DOHH2 (cell line): ENCODE measurements at regions not wholly inside any gene's neighbourhood (a gene's known extent, or its start where the extent isn't known, plus 50 kb on each side); places are given as distances from the start of the nearest gene placed in this dataset.

ENCODE experiments used
- H3F3A ChIP-seq: fragments of 200-600 bp; sonication (generic), shearing (Covaris generic); 2 replicates; pipeline ENCODE4 v1.6.0; 2016; ENCODE audit warnings: antibody characterized with exemption, mild to moderate bottlenecking; ENCODE audit not compliant: control insufficient read depth, insufficient read depth
- H3K27ac ChIP-seq: fragments of 200-600 bp; sonication (generic); 2 replicates; pipeline ENCODE4 v1.5.1; 2014; ENCODE audit warnings: low read depth, mild to moderate bottlenecking, low read length, moderate library complexity
- H3K27me3 ChIP-seq: fragments of 200-600 bp; sonication (generic); 2 replicates; pipeline ENCODE4 v1.6.1; 2014; ENCODE audit warnings: mild to moderate bottlenecking, low read length, mixed read lengths; ENCODE audit not compliant: control insufficient read depth
- H3K36me3 ChIP-seq: fragments of 200-600 bp; sonication (generic); 2 replicates; pipeline ENCODE4 v1.6.1; 2014; ENCODE audit warnings: mild to moderate bottlenecking, low read length, moderate library complexity, mixed read lengths; ENCODE audit not compliant: control insufficient read depth
- H3K4me1 ChIP-seq: fragments of 200-600 bp; sonication (generic); 2 replicates; pipeline ENCODE4 v1.6.1; 2014; ENCODE audit warnings: mild to moderate bottlenecking, low read length, mixed read lengths; ENCODE audit not compliant: control insufficient read depth
- H3K4me2 ChIP-seq: fragments of 200-600 bp; sonication (generic); 2 replicates; pipeline ENCODE4 v1.6.0; 2014; ENCODE audit warnings: mild to moderate bottlenecking, low read length, moderate library complexity
- H3K4me3 ChIP-seq: fragments of 200-600 bp; sonication (generic); 2 replicates; pipeline ENCODE4 v1.5.1; 2014; ENCODE audit warnings: mild to moderate bottlenecking, low read length, mixed read lengths
- H3K79me2 ChIP-seq: fragments of 200-600 bp; sonication (generic); 2 replicates; pipeline ENCODE4 v1.6.1; 2014; ENCODE audit warnings: mild to moderate bottlenecking, low read length, mixed read lengths; ENCODE audit not compliant: control insufficient read depth
- H3K9me2 ChIP-seq: fragments of 200-600 bp; sonication (generic); replicated peaks from 2 replicates; pipeline ENCODE4 v1.6.1; 2014; ENCODE audit warnings: mild to moderate bottlenecking, low read length, mixed read lengths; ENCODE audit not compliant: control insufficient read depth
- H3K9me3 ChIP-seq: fragments of 200-600 bp; sonication (generic); 2 replicates; pipeline ENCODE4 v1.6.1; 2014; ENCODE audit warnings: antibody characterized with exemption, low read length, mixed read lengths; ENCODE audit not compliant: control insufficient read depth, insufficient read depth
- H4K20me1 ChIP-seq: fragments of 200-600 bp; sonication (generic); 2 replicates; pipeline ENCODE4 v1.6.0; 2014; ENCODE audit warnings: low read depth, mild to moderate bottlenecking, antibody characterized with exemption, low read length, moderate library complexity; ENCODE audit not compliant: control insufficient read depth, insufficient read depth
- EZH2phosphoT487 ChIP-seq: fragments of 200-600 bp; sonication (generic); IDR thresholded peaks from 2 replicates; pipeline ENCODE4 v1.6.1; 2017; ENCODE audit warnings: borderline replicate concordance, mild to moderate bottlenecking, antibody characterized with exemption, low read length, moderate library complexity, mixed read lengths
- TF ChIP-seq, protein P1 (sequence below): fragments of 200-600 bp; sonication (generic); IDR thresholded peaks from one replicate; pipeline ENCODE4 v1.5.1; 2014; ENCODE audit warnings: antibody characterized with exemption, mild to moderate bottlenecking, low read depth, low read length; ENCODE audit not compliant: poor library complexity, severe bottlenecking

DNA sequence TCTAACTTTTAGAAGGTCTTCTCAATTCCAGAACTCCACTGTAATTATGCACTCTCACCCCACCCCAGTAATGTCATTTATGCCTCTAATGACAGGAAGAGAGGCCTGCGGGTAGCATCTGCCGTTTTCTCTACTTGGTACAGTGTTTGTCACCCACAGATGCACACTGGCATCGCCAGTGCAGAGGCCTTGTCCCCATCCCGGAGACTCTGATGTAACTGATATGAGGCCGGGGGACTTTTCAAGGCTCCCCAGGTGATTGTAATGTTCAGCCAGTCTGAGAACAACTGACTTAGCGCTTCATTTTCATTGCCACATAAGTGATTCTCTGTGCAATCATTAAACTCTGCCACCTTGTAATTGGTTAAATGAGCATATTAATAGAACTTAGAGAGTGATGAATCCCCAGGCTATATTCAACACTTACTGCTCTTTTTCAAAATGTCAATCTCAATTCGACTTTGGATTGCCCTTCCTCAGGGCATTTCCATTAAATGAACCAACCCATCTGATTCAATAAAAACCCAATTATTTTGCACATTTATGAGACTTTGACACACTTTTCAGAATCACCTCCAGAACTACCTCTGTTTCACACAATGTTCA, 113.2 kb downstream of the HERPUD2 start:
- no peaks in the 10 kb centered on the region for H3K79me2 ChIP-seq

DNA sequence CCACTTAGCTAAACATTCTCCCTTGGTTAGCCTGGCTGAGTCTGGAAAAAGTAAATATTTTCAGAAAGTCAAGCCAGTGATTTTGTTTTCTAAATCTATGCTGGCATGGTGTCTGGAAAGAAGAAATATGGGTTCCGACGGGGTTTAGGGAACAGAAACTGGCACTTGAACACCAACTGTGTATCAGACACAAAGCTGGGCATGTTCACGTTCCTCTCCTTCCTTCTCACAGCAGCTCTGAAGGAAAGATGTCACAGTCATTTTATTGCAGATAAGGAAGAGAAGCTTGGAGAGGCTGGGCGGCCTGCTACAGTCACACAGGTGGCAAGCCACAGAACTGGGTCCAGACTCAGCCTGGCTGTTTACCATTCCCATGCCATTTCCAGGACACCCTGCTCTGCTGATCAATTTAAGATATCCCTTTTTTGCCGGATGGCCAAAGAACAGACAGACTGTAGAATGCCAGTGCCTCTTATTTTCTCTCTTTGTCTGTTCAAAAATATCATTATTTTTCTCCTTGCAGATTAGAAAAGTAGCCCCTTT, 118.8 kb downstream of the HERPUD2 start:
- Histone ChIP-seq H3F3A (no peaks in the 10 kb centered on the region), H3K36me3 (no peaks in the 10 kb centered on the region), H3K4me3 (no peak overlapping the region), H3K79me2 (no peaks in the 10 kb centered on the region), H4K20me1 (no peaks in the 10 kb centered on the region), H3K27ac (no peak overlapping the region), H3K4me1 (no peaks in the 10 kb centered on the region), H3K9me3 (no peaks in the 10 kb centered on the region), H3K4me2 (no peak overlapping the region), H3K27me3 (peaks cover 11% of the 10 kb centered on the region), H3K9me2 (no peaks in the 10 kb centered on the region)
- TF ChIP-seq, protein P1, sequence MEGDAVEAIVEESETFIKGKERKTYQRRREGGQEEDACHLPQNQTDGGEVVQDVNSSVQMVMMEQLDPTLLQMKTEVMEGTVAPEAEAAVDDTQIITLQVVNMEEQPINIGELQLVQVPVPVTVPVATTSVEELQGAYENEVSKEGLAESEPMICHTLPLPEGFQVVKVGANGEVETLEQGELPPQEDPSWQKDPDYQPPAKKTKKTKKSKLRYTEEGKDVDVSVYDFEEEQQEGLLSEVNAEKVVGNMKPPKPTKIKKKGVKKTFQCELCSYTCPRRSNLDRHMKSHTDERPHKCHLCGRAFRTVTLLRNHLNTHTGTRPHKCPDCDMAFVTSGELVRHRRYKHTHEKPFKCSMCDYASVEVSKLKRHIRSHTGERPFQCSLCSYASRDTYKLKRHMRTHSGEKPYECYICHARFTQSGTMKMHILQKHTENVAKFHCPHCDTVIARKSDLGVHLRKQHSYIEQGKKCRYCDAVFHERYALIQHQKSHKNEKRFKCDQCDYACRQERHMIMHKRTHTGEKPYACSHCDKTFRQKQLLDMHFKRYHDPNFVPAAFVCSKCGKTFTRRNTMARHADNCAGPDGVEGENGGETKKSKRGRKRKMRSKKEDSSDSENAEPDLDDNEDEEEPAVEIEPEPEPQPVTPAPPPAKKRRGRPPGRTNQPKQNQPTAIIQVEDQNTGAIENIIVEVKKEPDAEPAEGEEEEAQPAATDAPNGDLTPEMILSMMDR: no peak
- no peak for TF ChIP-seq EZH2phosphoT487

More for the DNA sequence above, 113.2 kb downstream of the HERPUD2 start:
- TF ChIP-seq, protein P1: no peak
- TF ChIP-seq EZH2phosphoT487: no peak
- H4K20me1 ChIP-seq: no peaks in the 10 kb centered on the region
- peaks cover 31% of the 10 kb centered on the region for H3K27me3 ChIP-seq
- H3K4me3 ChIP-seq: no peak overlapping the region
- no peaks in the 10 kb centered on the region for H3K4me1 ChIP-seq
- no peaks in the 10 kb centered on the region for H3K36me3 ChIP-seq
- H3K27ac ChIP-seq: no peak overlapping the region
- H3F3A ChIP-seq: no peaks in the 10 kb centered on the region
- no peak overlapping the region for H3K4me2 ChIP-seq
- H3K9me3 ChIP-seq: no peaks in the 10 kb centered on the region
- no peaks in the 10 kb centered on the region for H3K9me2 ChIP-seq

DNA sequence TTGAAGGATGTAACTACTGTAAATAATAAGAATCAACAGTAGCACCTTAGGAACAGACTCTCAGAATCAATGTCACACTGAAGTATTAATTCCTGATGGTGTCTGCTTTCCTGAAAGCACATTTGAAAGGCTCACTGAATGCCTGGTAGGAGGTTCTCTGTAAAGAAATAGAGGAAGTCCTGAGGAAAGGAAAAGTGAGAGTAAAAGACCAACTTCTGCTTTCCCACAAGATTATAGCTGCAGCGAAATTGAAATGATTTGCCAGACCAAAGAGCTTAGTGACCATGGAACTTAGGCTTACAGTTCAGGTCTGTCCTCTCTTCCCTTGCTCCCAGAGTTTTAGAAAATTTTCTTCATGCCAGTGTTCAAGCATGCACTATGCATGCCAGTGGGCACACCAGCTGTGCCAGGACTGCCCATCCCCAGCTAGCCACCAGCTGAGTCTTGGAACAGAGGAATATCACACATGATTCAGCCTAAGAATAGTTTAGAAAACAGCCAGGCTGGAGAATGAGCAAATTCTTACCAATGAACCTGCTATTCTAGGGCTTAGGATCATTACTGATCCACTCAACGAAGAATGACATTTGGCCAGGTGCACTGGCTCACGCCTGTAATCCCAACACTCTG, 123.2 kb downstream of the HERPUD2 start:
- Histone ChIP-seq H3K27me3 (peaks cover 21% of the 10 kb centered on the region), H3F3A (no peaks in the 10 kb centered on the region), H3K4me3 (no peak overlapping the region), H3K4me2 (no peak overlapping the region), H3K79me2 (no peaks in the 10 kb centered on the region), H3K9me3 (no peaks in the 10 kb centered on the region), H3K27ac (no peak overlapping the region), H4K20me1 (no peaks in the 10 kb centered on the region), H3K9me2 (no peaks in the 10 kb centered on the region), H3K4me1 (no peaks in the 10 kb centered on the region), H3K36me3 (no peaks in the 10 kb centered on the region)
- no peak for TF ChIP-seq EZH2phosphoT487
- TF ChIP-seq, protein P1: no peak
